Lower lobe of right lung (tissue), 2 donors: ENCODE measurements at regions not wholly inside any gene's neighbourhood (a gene's known extent, or its start where the extent isn't known, plus 50 kb on each side); places are given as distances from the start of the nearest gene placed in this dataset.
A peak's percentile ranks its signal among the peaks of the same experiment; 100 is the strongest.

ENCODE experiments used
- ATAC-seq, 2 donors: fragments of 200-7000 bp; cut with Tn5 transposase; one replicate each; pipeline ENCODE4 v1.9.1; 2020 to 2022; ENCODE audit warnings: mild to moderate bottlenecking in 2 of 2, moderate library complexity in 2 of 2
- DNase-seq: peaks from one replicate; pipeline ENCODE4 v3.0.0-alpha.2; 2020
- H3K27ac ChIP-seq: fragments of 200-600 bp; one replicate; pipeline ENCODE4 v1.8.0; 2022
- H3K27me3 ChIP-seq: fragments of 200-600 bp; one replicate; pipeline ENCODE4 v1.8.0; 2022; ENCODE audit warnings: low read depth
- H3K36me3 ChIP-seq: fragments of 200-600 bp; one replicate; pipeline ENCODE4 v1.8.0; 2022; ENCODE audit warnings: mild to moderate bottlenecking
- H3K4me1 ChIP-seq: fragments of 200-600 bp; one replicate; pipeline ENCODE4 v1.8.0; 2022
- H3K4me3 ChIP-seq: fragments of 200-600 bp; one replicate; pipeline ENCODE4 v1.8.0; 2022; ENCODE audit warnings: mild to moderate bottlenecking
- H3K9me3 ChIP-seq: fragments of 200-600 bp; one replicate; pipeline ENCODE4 v1.8.0; 2022
- intact Hi-C: fragments of 100-400 bp; cut with DNase I; formaldehyde crosslinking; loops from one replicate; pipeline ENCODE4 v1.11.0; 2022
- TF ChIP-seq, protein P1 (sequence below): fragments of 200-600 bp; IDR thresholded peaks from one replicate; pipeline ENCODE4 v1.8.0; 2022; ENCODE audit warnings: antibody characterized with exemption, mild to moderate bottlenecking
- donor health status: DM: no; HTN: yes; CAD: no; lungs with severe emphysema.

DNA sequence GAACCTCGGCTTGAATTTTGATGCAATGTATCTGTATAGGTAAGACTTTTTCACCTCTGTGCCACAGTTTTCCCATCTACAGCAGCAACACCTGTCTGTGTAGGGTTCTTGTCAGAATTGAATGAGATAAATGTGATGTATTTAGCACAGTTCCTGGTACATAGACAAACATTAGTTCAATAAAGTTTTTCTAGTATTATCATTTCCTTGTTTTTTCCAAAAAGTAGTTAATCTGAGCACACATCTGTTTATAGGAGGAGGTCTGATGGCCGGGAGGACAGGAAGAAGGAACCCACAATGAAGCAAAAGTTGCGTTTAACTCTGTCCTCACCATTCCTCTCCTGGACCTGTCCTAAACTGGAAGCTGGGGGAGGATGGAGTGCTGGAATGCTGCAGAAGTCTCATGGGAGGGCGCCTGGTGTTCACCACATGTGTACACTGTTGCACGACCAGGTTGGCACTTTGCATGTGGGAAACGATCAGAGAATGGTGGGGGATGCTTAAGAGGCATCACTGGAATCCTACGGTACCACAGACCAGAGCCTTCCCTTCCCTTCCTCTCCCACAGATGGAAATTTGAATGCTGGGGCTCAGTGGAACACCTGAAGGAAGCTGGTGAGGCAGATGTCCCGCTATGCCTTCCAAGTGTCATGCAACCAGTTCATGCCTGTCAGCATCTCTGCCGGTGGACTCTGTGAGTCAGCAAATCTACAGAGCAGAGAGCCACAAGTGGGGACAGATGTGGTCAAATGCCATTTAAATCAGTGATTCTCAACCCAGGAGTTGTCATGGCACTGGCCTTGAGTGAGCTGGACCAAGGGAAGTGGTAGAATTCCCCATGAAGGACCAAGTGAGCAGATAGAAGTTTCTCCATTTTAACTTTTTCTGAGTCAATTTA, 315.6 kb downstream of the DLEU7 start:
- TF ChIP-seq, protein P1, sequence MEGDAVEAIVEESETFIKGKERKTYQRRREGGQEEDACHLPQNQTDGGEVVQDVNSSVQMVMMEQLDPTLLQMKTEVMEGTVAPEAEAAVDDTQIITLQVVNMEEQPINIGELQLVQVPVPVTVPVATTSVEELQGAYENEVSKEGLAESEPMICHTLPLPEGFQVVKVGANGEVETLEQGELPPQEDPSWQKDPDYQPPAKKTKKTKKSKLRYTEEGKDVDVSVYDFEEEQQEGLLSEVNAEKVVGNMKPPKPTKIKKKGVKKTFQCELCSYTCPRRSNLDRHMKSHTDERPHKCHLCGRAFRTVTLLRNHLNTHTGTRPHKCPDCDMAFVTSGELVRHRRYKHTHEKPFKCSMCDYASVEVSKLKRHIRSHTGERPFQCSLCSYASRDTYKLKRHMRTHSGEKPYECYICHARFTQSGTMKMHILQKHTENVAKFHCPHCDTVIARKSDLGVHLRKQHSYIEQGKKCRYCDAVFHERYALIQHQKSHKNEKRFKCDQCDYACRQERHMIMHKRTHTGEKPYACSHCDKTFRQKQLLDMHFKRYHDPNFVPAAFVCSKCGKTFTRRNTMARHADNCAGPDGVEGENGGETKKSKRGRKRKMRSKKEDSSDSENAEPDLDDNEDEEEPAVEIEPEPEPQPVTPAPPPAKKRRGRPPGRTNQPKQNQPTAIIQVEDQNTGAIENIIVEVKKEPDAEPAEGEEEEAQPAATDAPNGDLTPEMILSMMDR: no peak
- Histone ChIP-seq H3K36me3 (no peaks in the 10 kb centered on the region), H3K27me3 (no peaks in the 10 kb centered on the region), H3K9me3 (no peaks in the 10 kb centered on the region), H3K27ac (no peak overlapping the region), H3K4me1 (peaks cover 51% of the 10 kb centered on the region), H3K4me3 (no peak overlapping the region)
- intact Hi-C loops: no loop called here
- DNase-seq (no peak), ATAC-seq (no peak)

DNA sequence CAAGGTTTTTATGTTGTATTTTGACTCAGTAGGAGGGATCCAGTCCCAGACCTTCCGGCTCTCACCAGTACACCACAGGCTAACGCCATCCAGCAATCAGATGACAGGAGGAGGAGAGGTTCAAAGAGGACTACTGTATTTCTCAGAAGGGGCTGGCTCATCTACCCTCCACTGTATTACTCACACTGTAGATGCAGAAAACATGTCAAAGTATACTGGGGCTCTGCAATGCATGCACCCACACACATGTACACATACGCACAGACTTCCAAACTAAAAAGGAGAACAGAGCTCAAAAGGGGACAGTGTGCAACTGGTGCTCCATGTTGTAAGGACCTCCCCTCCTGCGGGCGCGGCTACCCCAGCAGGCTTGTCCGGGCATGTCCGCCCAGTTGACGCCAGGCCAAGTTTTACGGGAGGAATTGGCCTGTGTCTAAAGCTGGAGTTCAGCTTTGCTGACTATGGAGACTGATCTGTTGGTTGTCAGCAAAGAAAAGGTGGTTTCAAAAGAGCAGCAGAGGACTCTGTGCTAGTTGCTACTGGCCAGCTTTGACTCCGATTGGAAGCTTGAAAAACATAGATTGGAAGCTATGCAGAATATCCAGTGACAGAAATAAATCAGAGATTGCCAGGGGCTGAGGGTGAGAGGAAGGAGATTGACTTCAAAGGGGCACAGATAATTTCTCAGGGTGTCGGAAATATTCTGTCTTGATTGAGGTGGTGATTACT, 314.2 kb downstream of the DLEU7 start:
- TF ChIP-seq, protein P1: no peak

DNA sequence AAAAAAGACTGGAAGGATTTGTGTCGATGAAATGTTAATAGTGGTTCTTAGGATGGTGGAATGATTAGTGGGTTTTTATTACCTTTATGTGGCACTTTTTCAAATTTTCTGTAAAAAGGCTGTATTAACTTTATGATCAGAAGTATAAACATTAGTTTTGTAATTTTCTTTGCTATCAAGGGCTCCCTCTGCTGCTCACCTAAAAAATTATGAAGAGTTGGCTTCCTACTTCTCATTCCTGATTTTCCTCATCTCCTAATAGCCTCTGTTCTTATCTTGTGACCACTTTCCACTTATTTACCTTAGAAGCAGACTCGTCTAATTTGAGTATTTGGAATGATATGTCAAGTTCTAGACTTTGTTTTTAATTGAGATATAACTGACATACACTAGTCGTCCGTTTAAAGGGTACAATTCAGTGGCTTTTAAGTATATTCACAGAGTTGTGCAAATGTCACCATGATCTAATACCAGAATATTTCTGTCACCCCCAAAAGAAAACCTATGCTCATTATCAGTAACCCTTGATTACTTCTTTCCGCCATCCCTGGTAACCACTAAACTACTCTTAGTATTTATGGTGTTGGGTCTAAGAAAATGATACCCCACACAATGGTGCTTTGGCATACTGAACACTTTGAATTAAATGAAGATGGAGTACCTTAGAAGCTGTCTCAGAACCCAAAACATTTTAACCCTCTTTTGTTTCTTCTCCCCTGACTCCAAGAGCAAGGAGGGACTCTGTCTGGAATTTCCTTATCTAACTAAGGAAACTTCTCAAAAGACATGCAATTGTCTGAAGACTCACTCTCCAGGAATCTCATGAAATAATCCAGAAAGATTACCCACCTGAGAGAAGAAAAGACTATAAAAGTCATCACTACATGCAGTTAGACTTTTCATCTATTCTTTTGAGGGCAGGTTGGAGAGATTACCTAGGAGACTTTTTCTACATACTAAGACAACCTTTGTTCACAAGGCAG, 311.3 kb downstream of the DLEU7 start:
- no peaks in the 10 kb centered on the region for H3K27me3 ChIP-seq
- intact Hi-C loops: loop anchor here (10.0 kb wide), 1 partner anchor 447 kb away; no protein-coding TSS in a partner anchor
- H3K9me3 ChIP-seq: peaks cover 14% of the 10 kb centered on the region
- DNase-seq (no peak), ATAC-seq (peak in 1 of 2 donors; percentile 46)
- H3K36me3 ChIP-seq: no peaks in the 10 kb centered on the region
- TF ChIP-seq, protein P1: peak; percentile 59
- H3K4me3 ChIP-seq: no peak overlapping the region
- H3K27ac ChIP-seq: no peak overlapping the region
- peaks cover 31% of the 10 kb centered on the region for H3K4me1 ChIP-seq

More for the DNA sequence above, 314.2 kb downstream of the DLEU7 start:
- ATAC-seq: peak; percentile 89 to 90
- Histone ChIP-seq H3K9me3 (no peaks in the 10 kb centered on the region), H3K4me3 (peak overlapping the region; percentile 1), H3K27me3 (no peaks in the 10 kb centered on the region), H3K4me1 (peaks cover 41% of the 10 kb centered on the region), H3K36me3 (no peaks in the 10 kb centered on the region), H3K27ac (peak overlapping the region; percentile 27)
- DNase-seq: peak; percentile 88
- intact Hi-C loops: no loop called here

DNA sequence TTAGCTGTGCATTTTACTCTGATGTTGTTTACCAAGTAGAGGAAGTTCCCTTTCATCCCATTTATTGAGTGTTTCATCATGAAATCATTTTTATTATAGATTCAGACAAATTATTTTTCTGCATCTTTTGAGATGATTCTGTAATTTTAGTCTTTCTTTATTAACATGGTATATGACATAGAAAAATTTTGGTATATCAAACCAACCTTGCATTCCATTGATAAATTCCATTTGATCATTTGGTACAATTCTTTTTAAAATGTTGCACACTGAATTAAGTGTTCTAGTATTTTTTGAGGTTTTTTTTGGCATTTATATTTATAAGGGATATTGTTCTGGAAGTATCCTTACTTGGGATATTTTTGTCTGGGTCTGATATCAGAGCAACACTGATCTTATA, 308.4 kb downstream of the DLEU7 start:
- no peak for DNase-seq
- Histone ChIP-seq H3K27ac (no peak overlapping the region), H3K4me1 (peaks cover 3% of the 10 kb centered on the region), H3K9me3 (peaks cover 14% of the 10 kb centered on the region), H3K4me3 (no peak overlapping the region), H3K36me3 (no peaks in the 10 kb centered on the region), H3K27me3 (no peaks in the 10 kb centered on the region)
- intact Hi-C loops: loop anchor here (10.0 kb wide), 1 partner anchor 450 kb away; no protein-coding TSS in a partner anchor
- no peak for ATAC-seq
- TF ChIP-seq, protein P1: no peak

DNA sequence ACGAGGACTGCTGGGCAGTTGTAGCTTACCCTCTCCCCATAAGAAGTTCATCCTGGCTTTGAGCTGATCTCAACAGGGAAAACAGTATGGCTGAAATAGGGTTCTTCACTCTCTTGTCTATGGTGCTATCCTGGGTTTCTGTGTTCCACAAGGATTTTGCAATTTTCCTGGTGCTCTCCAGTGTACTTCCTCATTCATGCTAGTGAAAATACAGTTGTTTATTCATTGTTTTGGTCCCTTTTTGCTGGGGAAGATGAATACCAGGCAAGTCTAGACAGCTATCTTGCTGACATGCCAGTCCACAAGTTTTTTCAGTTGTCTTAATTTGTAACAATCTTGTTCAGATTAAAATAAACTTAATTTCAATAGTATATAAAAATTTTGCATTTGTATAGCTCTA, 306.5 kb downstream of the DLEU7 start:
- Histone ChIP-seq H3K4me1 (no peaks in the 10 kb centered on the region), H3K4me3 (no peak overlapping the region), H3K36me3 (no peaks in the 10 kb centered on the region), H3K27ac (no peak overlapping the region), H3K27me3 (no peaks in the 10 kb centered on the region), H3K9me3 (peaks cover 14% of the 10 kb centered on the region)
- intact Hi-C loops: loop anchor here (10.0 kb wide), 1 partner anchor 452 kb away; no protein-coding TSS in a partner anchor
- ATAC-seq (no peak), DNase-seq (no peak)
- TF ChIP-seq, protein P1: no peak
